H1 (cell line): ENCODE measurements at regions not wholly inside any gene's neighbourhood (a gene's known extent, or its start where the extent isn't known, plus 50 kb on each side); places are given as distances from the start of the nearest gene placed in this dataset.

Experiments used
- EP300 ChIP-seq, 2 experiments: IDR thresholded peaks; 1 replicate in 1 of 2; 2 replicates in 1 of 2; pipeline ENCODE4 v1.6.1; 2011 to 2012; ENCODE audit warnings: low read depth in 2 of 2, low read length in 2 of 2, mild to moderate bottlenecking in 2 of 2, borderline replicate concordance in 1 of 2, inconsistent platforms in 1 of 2, moderate library complexity in 1 of 2
- GABPA ChIP-seq: IDR thresholded peaks from 2 replicates; pipeline ENCODE4 v1.6.1; 2011; ENCODE audit warnings: mild to moderate bottlenecking, low read length, moderate library complexity, borderline replicate concordance; ENCODE audit not compliant: insufficient read depth
- HDAC2 ChIP-seq, 2 experiments: fragments of 300-600 bp in 1 of 2; sonication (generic) in 1 of 2; IDR thresholded peaks; 2 replicates each; pipeline ENCODE4 v1.6.1; 2011 to 2012; ENCODE audit warnings: low read depth in 2 of 2, low read length in 2 of 2, mild to moderate bottlenecking in 2 of 2, moderate library complexity in 2 of 2, borderline replicate concordance in 1 of 2, inconsistent platforms in 1 of 2
- KDM5A ChIP-seq: fragments of 200-600 bp; IDR thresholded peaks from 2 replicates; pipeline ENCODE4 v1.7.1; 2012; ENCODE audit warnings: mild to moderate bottlenecking, low read length, inconsistent platforms, mixed read lengths
- TAF1 ChIP-seq: IDR thresholded peaks from 2 replicates; pipeline ENCODE4 v1.6.1; 2011; ENCODE audit warnings: mild to moderate bottlenecking, low read depth, low read length
- USF2 ChIP-seq: IDR thresholded peaks from 2 replicates; pipeline ENCODE4 v1.6.1; 2011; ENCODE audit warnings: low read length, improper control_type of control experiment

DNA sequence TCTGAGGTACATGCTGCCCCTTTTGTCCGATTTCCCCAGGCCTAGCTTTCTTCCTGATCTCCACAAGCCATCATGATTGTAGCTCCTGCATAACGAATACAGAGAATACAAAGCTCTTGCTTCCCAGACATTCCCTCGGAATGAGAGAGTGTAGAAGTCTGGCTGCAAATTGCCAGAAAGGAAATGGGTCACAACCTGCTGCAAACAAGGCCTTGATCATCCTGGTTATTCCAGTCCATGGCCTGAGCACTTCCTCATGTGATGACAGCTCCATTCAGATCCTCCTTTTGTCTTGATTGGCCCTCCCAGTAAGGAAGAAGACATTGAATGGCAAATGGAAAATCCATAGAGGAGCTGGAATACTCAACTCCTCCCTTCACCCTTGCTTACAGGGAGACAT, 136.0 kb upstream of the ADRA1B start (continued):
- TF ChIP-seq EP300 (IDR thresholded peaks at IDR 0.05; ENCODE audit: borderline replicate concordance in 1 of 2, low read depth in 2 of 2, low read length in 2 of 2) (no peak), TAF1 (no peak), USF2 (no peak), GABPA (no peak), HDAC2 (IDR thresholded peaks at IDR 0.05; ENCODE audit: borderline replicate concordance in 1 of 2, low read depth in 2 of 2, low read length in 2 of 2) (no peak), KDM5A (no peak)
